HG02588 (cell line): ENCODE measurements at regions not wholly inside any gene's neighbourhood (a gene's known extent, or its start where the extent isn't known, plus 50 kb on each side); places are given as distances from the start of the nearest gene placed in this dataset.
A peak's percentile ranks its signal among the peaks of the same experiment; 100 is the strongest.
"Not testable (repeated sequence)": the region's sequence is repeated elsewhere in the genome, so short reads cannot be mapped to it uniquely, and the experiment has no call there.

Experiments used
- ATAC-seq: cut with Tn5 transposase; IDR thresholded peaks from one replicate; pipeline ENCODE4 v1.9.1; 2021; ENCODE audit warnings: mild to moderate bottlenecking, moderate library complexity; ENCODE audit not compliant: unreplicated experiment

- no peak for ATAC-seq
Observed at GRCh38 chr1:221241157-221241556, 361.9 kb downstream of the HLX start.

GRCh38 chr1:221241592-221241991 is 362.3 kb downstream of the HLX start:
- ATAC-seq: no peak

- no peak for ATAC-seq
Observed at GRCh38 chr1:221246067-221246466, 366.8 kb downstream of the HLX start.

- no peak for ATAC-seq
Observed at GRCh38 chr1:221246628-221247415, 367.6 kb downstream of the HLX start.

- no peak for ATAC-seq
Observed at GRCh38 chr1:221251580-221251979, 372.3 kb downstream of the HLX start.

GRCh38 chr1:221254813-221255212 is 375.6 kb downstream of the HLX start:
- no peak for ATAC-seq

GRCh38 chr1:221256773-221257172 is 377.5 kb downstream of the HLX start:
- no peak for ATAC-seq

DNA sequence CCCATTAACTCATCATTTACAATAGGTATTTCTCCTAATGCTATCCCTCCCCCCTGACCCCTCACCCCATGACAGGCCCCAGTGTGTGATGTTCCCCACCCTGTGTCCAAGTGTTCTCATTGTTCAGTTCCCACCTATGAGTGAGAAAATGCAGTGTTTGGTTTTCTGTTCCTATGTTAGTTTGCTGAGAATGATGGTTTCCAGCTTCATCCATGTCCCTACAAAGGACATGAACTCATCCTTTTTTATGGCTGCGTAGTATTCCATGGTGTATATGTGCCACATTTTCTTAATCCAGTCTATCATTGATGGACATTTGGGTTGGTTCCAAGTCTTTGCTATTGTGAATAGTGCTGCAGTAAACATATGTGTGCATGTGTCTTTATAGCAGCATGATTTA is 378.3 kb downstream of the HLX start:
- not testable (repeated sequence) for ATAC-seq

DNA sequence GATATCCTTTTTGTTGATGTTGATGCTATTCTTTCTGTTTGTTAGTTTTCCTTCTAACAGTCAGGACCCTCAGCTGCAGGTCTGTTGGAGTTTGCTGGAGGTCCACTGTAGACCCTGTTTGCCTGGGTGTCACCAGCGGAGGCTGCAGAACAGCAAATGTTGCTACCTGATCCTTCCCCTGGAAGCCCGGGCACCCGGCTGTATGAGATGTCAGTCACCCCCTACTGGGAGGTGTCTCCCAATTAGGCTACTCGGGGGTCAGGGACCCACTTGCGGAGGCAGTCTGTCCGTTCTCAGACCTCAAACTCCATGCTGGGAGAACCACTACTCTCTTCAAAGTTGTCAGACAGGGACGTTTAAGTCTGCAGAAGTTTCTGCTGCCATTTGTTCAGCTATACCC is 383.4 kb downstream of the HLX start:
- not testable (repeated sequence) for ATAC-seq

- peak; percentile 89 for ATAC-seq
Observed at GRCh38 chr1:221263831-221264767, 384.9 kb downstream of the HLX start.

- ATAC-seq: no peak
Observed at GRCh38 chr1:221264848-221265247, 385.6 kb downstream of the HLX start.

GRCh38 chr1:221268295-221268694 is 389.1 kb downstream of the HLX start:
- ATAC-seq: no peak

DNA sequence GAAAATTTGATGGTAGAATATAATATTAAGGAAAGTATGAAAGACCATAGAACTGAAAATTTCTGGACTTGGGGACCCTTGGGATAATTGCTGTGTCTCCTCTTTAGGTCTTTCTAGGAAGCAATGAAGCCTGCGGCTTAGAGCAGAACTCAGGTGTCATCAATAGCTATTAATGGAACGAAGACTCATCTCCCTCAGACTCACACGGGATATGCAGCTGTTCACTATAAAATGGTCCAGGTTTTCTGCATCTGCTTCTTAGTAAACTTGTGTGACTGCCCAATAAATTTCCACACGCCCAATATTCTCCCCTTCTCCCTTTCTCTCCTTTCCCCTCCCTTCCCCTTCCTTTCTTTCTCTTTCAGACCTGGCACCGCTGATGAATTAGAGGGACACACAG is 392.5 kb downstream of the HLX start:
- no peak for ATAC-seq

DNA sequence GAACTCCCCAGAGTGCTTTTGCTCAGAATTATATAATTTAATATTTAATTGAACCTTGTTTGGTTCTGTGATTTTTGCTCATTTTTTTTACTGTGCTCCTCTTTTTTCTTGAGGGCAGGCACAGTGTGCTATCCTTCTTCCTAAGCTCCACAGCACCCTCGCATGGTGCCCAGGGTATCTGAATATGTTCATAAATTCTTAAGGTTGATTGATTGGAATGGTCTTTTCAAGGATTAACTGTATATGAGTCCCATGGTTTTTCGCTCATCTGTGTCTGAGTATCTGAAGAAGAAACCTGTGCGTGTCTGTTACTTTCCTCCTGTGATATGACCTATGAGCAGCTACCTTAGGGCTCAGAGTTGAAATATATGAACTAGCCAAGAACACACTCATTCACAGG is 393.7 kb downstream of the HLX start:
- no peak for ATAC-seq

- ATAC-seq: no peak
Observed at GRCh38 chr1:221274373-221274772, 395.1 kb downstream of the HLX start.

DNA sequence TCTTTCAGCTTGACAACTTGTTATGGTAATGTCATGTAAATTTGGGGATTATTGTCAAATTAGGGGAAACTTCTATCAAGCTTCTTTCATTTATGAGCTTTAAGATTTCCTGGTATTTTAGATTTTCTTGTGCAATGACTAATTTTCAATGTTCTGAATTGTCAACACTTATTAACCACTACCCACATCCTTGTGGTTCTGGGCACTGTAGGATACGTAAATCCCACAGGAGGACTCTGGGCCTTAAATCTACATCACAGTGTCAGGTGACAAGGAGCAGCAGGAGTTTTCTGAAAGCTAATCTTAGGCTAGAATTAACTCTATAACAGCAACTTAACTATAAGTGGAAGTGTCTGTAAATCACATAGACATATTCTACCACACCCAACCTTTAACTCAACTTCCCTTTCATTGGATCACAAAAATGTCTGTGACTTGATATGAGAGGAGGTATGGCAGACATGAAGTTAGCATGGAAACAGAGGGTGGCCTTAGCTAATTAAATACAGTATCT is 397.7 kb downstream of the HLX start:
- ATAC-seq: no peak

DNA sequence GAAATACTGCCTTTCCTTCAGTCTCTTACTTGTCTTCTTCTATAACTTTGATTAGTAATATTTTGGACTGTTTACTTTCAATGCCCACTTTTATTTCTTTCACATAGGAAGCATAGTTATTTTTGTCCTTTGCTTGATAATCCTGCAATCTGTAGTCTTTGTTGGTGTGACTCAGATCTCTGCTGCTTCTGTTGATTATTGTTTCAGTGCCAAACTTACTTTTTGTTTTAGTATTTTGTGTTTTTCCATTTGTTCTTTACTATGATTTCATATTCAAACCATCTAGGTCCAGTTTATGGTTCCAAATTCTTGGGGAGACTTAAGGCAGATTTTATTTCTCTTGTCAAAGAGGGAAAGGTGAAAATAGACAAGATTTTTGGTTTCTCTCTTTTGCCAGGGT is 399.9 kb downstream of the HLX start:
- no peak for ATAC-seq

GRCh38 chr1:221283532-221283931 is 404.3 kb downstream of the HLX start:
- ATAC-seq: no peak

GRCh38 chr1:221284028-221284427 is 404.8 kb downstream of the HLX start:
- ATAC-seq: no peak

- ATAC-seq: not testable (repeated sequence)
Observed at GRCh38 chr1:221284991-221285390, 405.7 kb downstream of the HLX start.

DNA sequence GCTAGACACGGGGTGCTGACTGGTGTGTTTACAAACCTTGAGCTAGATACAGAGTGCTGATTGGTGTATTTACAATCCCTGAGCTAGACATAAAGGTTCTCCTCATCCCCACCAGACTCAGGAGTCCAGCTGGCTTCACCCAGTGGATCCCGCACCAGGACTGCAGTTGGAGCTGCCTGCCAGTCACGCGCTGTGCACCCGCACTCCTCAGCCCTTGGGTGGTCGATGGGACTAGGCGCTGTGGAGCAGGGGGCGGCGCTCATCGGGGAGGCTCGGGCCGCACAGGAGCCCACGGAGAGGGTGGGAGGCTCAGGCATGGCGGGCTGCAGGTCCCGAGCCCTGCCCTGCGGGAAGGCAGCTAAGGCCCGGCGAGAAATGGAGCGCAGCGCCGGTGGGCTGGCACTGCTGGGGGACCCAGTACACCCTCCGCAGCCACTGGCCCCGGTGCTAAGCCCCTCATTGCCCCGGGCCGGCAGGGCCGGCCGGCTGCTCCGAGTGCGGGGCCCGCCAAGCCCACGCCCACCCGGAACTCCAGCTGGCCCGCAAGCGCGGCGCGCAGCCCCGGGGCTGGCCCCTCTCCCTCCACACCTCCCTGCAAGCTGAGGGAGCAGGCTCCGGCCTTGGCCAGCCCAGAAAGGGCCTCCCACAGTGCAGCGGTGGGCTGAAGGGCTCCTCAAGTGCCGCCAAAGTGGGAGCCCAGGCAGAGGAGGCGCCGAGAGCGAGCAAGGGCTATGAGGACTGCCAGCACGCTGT is 406.4 kb downstream of the HLX start:
- not testable (repeated sequence) for ATAC-seq
